ENCODE measurements at regions not wholly inside any gene's neighbourhood (a gene's known extent, or its start where the extent isn't known, plus 50 kb on each side); places are given as distances from the start of the nearest gene placed in this dataset.
"Not testable (repeated sequence)": the region's sequence is repeated elsewhere in the genome, so short reads cannot be mapped to it uniquely, and the experiment has no call there.

DNA sequence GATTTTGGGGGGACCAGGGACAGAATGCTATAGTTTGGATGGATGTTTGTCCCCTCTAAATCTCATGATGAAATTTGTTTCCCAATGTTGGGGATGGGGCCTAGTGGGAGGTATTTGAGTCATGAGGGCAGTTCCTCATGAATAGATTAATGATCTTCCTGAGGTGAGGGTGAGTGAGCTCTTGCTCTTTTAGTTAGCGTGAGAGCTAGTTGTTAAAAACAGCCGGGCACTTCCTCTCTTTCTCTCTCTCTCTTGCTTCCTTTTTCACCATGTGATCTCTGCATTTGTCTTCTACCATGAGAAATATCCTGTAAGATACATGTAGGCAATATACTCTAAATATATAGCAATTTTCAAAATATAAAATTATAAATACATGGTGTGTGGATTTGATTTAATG is 290.8 kb upstream of the PCDH9 start:
- in situ Hi-C loops (cut with HindIII; ENCODE audit: low sequenced_read_pairs) = no loop called here

DNA sequence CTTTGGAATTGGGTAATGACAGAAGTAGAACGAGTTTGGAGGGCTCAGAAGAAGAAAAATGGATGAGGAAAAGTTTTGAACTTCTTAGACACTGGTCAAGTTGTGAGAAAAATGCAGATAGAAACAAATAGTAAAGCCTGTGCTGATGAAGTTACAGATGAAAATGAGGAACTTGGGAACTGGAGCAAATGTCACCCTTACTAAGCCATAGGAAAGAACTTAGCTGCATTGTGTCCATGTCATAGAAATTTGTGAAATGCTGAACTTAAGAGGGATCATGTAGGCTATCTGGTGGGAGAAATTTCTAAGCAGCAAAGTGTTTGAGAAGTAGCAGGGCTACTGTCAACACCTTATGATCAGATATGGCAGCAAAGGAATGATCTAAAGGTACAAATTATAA is 289.2 kb upstream of the PCDH9 start:
- in situ Hi-C loops (cut with HindIII; ENCODE audit: low sequenced_read_pairs) = no loop called here

DNA sequence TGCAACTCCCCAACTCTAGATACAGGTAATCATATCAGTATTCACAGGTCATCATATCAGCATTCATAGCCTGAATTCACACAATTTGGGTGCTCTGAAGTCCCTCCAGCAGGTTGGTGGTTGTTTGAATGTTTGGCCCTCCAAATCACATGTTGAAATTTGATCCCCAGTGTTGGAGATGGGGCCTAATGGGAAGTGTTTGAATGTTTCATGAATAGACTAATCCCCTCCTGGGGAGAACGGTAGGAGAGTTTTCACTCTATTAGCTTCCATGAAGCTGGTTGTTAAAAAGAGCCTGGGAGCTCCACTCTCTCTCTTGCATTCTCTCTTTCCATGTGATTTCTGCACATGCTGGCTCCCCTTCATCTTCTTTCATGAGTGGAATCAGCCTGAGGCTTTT is 288.6 kb upstream of the PCDH9 start:
- in situ Hi-C loops (cut with HindIII; ENCODE audit: low sequenced_read_pairs) = no loop called here

DNA sequence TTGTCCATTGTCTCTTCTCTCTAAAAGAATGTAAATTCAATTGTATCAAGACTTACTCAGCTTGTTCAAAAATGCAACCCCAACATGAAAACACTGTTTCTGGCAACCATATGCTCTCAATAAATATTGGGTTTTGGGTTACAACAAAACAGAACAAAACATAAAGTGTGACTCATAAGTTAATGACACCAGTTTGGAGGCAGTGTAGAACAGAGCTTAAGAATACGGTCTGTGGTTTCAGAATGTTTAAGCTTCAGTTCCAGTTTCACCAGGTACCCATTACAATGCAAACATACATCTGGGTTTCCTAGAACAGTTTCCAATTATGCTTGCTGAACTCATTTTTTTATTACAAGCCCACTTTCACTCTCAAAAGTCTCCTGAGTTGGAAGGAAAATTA is 285.8 kb upstream of the PCDH9 start:
- in situ Hi-C loops (cut with HindIII; ENCODE audit: low sequenced_read_pairs) = no loop called here

DNA sequence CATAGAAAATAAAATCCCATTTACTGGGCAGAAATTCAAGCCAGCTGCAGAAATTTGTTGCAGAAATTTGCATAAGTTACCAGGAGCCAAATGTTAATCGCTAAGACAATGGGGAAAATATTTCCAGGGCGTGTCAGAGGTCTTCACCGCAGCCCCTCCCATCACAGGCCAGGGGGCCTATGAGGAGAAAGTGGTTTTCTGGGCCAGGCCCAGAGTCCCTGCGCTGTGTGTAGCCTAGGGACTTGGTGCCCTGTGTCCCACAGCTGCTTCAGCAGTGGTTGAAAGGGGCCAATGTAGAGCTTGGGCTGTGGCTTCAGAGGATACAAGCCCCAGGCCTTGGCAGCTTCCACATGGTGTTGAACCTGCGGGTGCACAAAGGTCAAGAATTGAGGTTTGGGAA is 278.9 kb upstream of the PCDH9 start:
- in situ Hi-C loops (cut with HindIII; ENCODE audit: low sequenced_read_pairs) = no loop called here

DNA sequence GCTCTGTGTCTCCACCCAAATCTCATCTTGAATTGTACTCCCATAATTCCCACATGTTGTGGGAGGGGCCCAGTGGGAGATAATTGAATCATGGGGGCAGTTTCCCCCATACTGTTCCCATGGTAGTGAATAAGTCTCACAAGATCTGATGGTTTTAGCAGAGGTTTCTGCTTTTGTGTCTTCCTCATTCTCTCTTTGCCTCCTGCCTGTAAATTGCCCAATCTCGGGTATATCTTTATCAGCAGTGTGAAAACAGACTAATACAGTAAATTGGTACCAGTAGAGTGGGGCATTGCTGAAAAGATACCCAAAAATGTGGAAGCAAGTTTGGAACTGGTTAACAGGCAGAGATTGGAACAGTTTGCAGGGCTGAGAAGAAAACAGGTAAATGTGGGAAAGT is 278.1 kb upstream of the PCDH9 start:
- in situ Hi-C loops (cut with HindIII; ENCODE audit: low sequenced_read_pairs) = not testable (repeated sequence)

DNA sequence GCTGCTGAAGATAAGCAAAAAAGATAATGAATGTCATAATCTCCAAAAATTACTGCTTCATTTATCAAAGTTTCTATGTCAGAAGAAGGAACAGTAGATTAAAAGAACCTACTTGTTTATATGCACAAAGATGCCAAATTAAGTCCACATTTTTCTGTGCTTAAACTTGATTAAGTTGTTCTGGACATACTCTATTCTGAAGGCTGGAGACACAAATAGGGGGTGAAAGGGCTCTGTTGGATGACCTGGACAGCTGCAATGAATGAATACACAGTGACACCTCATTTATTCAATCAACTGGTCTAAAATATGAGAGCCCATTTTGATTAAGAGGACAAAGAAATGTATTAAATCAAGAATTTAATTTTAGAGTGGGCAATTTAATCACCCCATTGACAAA is 276.3 kb upstream of the PCDH9 start:
- in situ Hi-C loops (cut with HindIII; ENCODE audit: low sequenced_read_pairs) = no loop called here

DNA sequence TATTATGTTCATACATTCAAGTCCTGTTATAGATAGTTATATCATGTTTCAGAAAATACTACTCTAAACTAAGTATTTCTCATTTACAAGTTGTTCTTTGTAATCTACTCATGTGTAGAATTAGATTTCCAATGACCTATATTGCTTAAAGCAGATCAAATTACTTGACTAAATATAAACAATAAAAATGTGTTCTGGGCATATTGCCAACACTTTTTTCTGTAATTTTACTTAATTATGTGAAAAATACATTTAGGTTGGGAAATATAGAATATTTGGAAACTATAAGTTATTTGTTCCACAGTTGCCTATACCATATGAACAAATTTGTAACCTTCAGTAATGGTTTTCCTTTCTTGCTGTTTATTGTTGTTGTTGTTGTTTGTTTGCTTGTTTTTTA is 275.2 kb upstream of the PCDH9 start:
- in situ Hi-C loops (cut with HindIII; ENCODE audit: low sequenced_read_pairs) = no loop called here

DNA sequence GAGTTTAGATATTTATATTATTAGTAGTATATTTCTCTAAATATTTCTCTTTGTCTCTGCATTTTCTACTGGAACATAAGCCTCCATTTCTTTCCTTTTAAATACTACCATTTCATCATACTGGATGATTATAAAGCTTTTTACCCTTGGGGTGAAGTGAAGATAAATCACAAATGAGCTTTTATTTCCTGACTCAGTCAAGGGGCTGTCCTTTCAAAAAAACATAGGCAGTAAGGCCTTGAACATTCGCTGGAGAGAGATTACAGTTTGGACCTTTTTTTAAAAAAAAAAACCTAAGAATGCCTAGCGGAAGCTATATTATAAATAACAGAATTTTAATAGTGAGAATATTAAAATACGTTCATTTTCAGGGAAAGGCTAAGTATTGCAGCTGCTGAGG is 268.8 kb upstream of the PCDH9 start:
- in situ Hi-C loops (cut with HindIII; ENCODE audit: low sequenced_read_pairs) = no loop called here

DNA sequence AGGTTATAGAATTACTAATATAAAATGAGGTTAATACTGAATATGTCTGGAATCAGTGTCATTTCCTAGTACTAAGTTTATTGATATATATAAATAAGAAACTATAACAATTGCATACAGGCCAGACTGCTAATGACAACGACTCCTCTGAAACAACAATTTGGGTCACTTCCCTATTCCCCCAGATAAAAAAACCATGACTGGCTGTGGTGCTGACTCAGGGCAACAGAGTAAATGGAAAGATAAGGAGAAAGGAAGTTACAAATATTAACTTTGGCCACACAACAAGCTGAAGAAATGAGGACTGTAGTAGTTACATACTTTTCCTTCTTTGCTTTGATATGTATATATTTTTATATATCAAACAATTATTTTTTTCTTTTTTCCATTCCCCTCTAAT is 263.7 kb upstream of the PCDH9 start:
- in situ Hi-C loops (cut with HindIII; ENCODE audit: low sequenced_read_pairs) = no loop called here

DNA sequence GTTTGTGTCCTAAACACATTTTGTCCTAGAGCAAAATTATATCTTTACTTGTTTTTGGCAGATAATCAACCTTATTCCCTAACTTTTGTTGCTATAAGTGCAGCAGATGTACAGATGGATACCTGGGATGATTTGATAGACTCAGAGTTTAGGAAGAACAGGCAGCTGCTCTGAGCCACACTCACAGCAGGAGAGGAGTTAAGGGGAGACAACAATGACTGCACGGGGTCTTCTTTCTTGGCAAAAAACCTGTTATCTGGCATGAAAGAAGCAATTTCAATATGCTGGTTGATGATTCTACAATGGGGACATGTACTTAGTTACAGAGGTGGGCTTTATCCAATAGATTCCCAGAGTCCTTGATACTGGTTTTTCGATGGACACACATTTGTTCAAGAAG is 258.9 kb upstream of the PCDH9 start:
- in situ Hi-C loops (cut with HindIII; ENCODE audit: low sequenced_read_pairs) = no loop called here

DNA sequence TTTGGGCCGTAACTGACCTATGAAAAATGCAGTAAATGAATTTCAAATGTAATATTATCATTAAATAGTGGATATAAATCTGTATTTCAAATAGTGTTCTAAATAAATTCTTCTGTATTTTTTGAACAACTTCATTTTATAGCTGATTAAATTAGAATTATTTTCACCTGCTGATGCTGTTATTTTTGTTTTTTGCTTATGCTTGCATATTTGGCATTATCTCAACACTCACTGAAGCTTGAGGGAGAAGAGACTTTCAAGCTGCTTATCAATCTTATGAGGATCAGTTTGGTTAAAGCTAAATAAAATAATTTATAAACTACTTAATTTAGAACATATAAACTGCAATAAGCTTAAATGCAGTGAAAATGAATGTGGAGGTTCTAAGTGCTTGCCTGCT is 251.3 kb upstream of the PCDH9 start:
- in situ Hi-C loops (cut with HindIII; ENCODE audit: low sequenced_read_pairs) = no loop called here

DNA sequence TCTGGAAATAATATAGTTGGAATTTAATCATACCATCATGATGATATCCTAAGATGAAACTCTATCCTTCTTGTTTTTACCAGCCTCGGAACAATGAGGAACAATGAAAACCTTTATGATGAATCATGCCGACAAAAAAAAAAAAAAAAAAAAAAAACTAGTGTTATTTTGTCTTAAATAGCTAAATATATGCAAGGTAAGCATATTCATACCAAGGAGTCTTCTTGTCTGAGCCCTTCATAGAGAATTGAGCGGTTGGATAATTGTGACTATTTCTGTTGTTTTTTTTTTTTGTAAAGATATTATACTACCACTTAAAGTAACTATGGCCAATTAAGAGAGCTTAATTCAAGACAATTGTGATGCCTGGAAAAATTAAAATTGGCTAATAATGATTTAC is 244.0 kb upstream of the PCDH9 start:
- in situ Hi-C loops (cut with HindIII; ENCODE audit: low sequenced_read_pairs) = no loop called here

DNA sequence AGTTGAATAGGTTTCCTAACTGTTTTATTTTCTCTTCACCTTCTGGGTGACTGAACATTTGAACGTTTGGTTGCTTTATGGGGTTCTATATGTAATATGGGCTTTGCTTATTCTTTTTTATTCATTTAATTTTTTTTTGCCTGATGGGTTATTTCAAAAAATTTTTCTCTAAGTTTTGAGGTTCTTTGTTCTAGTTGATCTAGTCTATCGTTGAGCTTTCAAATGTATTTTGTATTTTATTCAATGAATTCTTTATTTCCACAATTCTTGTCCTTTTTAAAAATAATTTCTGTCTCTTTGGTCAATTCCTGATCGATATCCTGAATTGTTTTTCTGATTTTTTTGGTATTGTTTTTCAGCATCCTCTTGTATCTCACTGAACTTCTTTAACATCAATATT is 239.5 kb upstream of the PCDH9 start:
- in situ Hi-C loops (cut with HindIII; ENCODE audit: low sequenced_read_pairs) = no loop called here

DNA sequence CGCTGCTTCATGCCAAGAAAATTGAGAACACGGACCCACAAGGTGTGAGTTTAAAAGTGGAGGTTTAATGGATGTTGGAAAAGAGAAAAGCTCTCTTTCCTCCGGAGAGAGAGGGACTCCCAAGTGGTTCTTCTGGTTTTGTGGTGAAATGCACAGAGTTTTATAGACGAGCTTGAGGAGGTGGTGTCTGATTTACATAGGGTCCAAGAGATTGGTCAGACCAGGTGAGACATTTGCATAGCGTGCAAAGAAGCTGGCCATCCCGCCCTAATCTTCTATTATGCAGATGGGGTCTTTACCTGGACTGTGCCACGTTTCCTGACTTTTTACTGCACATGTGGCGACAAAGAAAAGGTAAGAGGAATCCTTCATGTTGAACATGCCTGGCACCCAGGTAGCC is 236.4 kb upstream of the PCDH9 start:
- in situ Hi-C loops (cut with HindIII; ENCODE audit: low sequenced_read_pairs) = no loop called here

DNA sequence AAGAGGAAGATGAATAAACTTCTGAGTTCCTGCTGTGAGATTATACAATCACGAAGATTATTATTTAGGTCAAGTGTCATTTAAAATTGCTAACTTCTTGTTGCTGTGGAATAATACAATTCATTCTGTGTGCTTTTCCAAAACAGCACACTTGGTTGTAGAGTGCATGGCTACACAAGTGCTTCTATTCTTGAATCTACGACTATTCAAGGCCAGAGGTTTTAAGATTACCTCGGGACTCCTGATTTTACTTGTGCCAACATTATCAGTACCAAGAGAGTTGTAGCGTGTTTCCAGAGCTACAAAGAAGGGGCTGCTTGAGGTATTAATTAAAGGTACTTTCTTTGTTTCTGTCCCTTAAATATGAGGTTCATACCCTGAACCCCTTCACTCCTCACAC is 234.0 kb upstream of the PCDH9 start:
- in situ Hi-C loops (cut with HindIII; ENCODE audit: low sequenced_read_pairs) = no loop called here

DNA sequence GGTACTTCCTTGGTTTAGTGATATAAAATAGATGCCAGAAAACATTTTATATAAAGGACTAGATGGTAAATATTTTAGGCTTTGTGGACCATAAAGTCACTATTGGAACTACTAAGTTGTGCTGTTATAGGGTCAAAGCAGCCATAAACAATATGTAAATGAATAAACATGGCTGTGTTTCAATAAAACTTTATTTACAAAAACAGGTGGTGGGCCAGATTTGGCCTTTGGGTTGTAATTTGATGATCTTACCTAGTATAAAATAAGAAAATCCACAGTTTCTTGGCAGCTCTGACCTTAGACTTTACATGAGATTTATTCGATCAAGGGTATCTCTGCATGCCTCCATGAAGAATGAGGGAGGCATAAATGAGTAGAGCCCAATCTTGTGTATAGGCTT is 232.0 kb upstream of the PCDH9 start:
- in situ Hi-C loops (cut with HindIII; ENCODE audit: low sequenced_read_pairs) = no loop called here

DNA sequence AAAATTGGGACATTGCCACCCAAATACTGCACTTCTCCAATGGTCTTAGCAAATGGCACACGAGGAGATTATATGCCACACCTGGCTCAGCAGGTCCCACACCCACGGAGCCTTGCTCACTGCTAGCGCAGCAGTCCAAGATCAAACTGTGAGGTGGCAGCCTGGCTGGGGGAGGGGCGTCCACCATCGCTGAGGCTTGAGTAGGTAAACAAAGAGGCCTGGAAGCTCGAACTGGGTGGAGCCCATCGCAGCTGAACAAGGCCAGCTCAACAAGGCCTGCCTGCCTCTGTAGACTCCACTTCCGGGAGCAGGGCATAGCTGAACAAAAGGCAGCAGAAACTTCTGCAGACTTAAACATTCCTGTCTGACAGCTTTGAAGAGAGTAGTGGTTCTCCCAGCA is 222.4 kb upstream of the PCDH9 start:
- in situ Hi-C loops (cut with HindIII; ENCODE audit: low sequenced_read_pairs) = not testable (repeated sequence)

DNA sequence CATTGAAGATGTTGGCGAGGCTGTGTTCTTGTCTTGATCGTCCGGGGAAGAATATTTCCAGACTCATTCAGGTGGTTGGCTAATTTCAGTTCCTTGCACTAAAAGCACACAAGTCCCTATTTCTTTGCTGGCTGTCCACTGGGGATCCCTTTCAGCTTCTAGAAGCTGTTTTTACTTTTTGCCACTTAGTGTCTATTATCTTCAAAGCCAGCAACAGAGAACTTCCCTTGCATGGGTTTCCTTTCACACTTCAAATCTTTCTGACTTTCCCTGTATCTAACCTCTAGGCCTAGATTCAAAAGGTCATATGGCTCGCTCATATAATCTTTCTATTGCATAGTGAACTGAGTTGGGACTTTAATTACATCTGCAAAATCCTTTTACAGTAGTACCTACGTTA is 215.3 kb upstream of the PCDH9 start:
- in situ Hi-C loops (cut with HindIII; ENCODE audit: low sequenced_read_pairs) = no loop called here

DNA sequence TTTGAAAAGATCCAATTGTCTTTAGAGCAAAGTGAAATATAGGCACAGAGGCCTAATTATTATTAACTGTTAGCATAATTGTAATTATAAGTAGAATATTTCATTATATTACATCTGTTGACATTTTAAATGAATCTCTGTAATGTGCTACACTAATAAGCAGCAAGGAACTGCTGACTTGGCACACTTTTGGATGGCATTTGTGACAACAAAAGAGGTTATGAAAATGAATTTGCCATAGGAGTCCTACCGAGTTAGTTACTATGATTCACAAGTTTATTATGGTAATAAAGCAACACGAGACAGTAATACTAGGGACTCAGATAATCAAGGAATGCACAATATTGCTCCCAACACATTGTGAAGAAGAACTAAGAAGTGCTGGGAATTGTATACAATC is 213.8 kb upstream of the PCDH9 start:
- in situ Hi-C loops (cut with HindIII; ENCODE audit: low sequenced_read_pairs) = no loop called here

DNA sequence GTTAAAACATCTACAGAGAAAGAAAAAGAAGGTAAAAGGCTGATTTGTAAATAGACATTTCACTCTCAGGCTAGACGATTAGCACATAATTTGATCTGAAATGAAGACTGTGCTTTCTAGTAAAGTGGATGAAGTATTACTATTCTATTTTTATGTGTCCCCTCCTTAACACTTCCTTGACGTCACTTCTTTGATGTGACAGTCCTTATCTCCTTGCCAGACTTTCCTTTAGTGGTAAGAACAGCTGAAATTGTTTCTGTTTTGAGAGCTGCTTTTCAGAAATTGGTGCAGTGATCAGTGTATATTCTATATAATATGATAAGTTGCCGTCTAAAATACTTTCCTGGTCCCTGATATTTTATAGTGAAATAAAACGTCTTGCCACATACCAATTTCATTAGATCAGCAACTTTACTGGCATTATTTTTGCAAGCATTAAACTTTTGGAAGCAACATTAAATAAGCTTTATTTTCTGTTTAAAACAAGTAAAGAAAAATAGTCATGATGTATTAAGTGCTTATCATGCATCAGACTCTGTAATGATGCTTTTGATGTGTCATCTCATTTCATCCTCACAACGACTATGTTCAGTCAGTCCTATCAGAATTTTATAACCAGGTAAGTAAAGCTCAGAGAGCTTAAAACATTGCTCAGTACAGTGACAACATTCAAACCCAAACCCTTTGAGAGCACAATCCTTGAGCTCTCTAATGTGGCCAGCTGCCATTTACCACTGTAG is 210.3 kb upstream of the PCDH9 start:
- in situ Hi-C loops (cut with HindIII; ENCODE audit: low sequenced_read_pairs) = no loop called here

DNA sequence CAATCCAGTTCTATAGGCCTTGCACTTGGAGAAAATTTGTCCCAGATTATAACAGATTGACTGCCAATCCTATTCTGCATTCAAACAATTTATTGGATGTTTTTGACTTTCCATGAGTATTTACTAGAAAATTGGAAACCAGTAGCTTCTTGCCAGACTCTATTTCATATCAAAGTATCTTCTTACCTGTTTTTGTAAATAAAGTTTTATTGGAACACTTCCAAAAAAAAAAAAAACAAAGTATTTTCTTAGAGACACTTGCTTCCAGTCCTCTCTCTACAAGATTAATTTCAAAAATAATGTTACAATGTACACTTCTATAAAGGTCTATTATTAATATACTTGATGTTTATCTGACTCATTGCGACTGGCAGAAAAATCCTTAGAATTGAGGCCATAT is 209.2 kb upstream of the PCDH9 start:
- in situ Hi-C loops (cut with HindIII; ENCODE audit: low sequenced_read_pairs) = no loop called here

DNA sequence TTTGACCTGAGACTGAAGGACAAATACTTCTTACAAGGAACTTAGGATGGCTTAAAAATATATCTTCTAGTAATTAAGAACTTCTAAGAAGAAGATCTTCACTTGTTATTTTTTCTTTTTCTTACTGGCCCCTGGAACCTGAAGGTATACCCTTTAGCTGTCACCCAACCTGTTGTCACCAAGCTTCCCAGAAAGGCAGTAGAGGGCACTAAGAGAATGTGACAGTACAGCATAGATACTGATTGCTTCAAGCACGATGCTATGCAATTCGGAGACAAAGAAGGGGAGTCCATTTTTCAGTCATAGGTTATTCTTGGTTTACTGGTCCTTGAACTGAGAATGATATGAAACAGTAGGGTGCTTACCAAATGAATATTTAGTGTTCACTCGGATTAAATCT is 208.3 kb upstream of the PCDH9 start:
- in situ Hi-C loops (cut with HindIII; ENCODE audit: low sequenced_read_pairs) = no loop called here

All from endothelial cell of hepatic sinusoid (primary cell).